Transverse colon (tissue), 4 donors: ENCODE measurements at regions not wholly inside any gene's neighbourhood (a gene's known extent, or its start where the extent isn't known, plus 50 kb on each side); places are given as distances from the start of the nearest gene placed in this dataset.

Experiments
- DNase-seq: peaks from one replicate; pipeline ENCODE4 v3.0.0-alpha.2; 2019
- H3K27ac ChIP-seq, 4 donors: fragments of 200-600 bp; sonication (generic); 2 replicates each; pipeline ENCODE4 v1.5.1; 2016 to 2018; ENCODE audit warnings: inconsistent platforms in 4 of 4
- H3K27me3 ChIP-seq: fragments of 200-600 bp; sonication (generic); 2 replicates; pipeline ENCODE4 v1.5.1; 2017; ENCODE audit warnings: inconsistent platforms
- H3K36me3 ChIP-seq, 4 donors: fragments of 200-600 bp; sonication (generic); 2 replicates each; pipeline ENCODE4 v1.5.1; 2017 to 2019; ENCODE audit warnings: inconsistent platforms in 4 of 4
- H3K4me1 ChIP-seq, 4 donors: fragments of 200-600 bp; sonication (generic); 2 replicates each; pipeline ENCODE4 v1.5.1; 2017 to 2020; ENCODE audit warnings: inconsistent platforms in 4 of 4
- H3K4me3 ChIP-seq, 4 donors: fragments of 200-600 bp; sonication (generic); 1 replicate in 1 of 4; 2 replicates in 3 of 4; pipeline versions ENCODE4 v1.5.1 to v1.6.1; 2017 to 2019; ENCODE audit warnings: inconsistent platforms in 4 of 4
- H3K9me3 ChIP-seq, 2 donors: fragments of 200-600 bp; sonication (generic); 2 replicates each; pipeline ENCODE4 v1.5.1; 2017 to 2019; ENCODE audit warnings: inconsistent platforms in 2 of 2
- CTCF ChIP-seq, 5 experiments: fragments of 200-600 bp in 3 of 5; fragments of 450-650 bp in 2 of 5; sonication (generic) in 3 of 5; IDR thresholded peaks; 1 replicate in 2 of 5; 2 replicates in 3 of 5; pipeline ENCODE4 v1.5.1; 2016 to 2017; ENCODE audit warnings: antibody characterized with exemption in 5 of 5, inconsistent platforms in 3 of 5, mild to moderate bottlenecking in 2 of 5, moderate library complexity in 1 of 5
- EP300 ChIP-seq: sonication (generic); formaldehyde crosslinking; IDR thresholded peaks from one replicate; pipeline ENCODE4 v1.6.1; 2017; ENCODE audit warnings: antibody characterized with exemption, low read depth
- POLR2A ChIP-seq: fragments of 450-650 bp; IDR thresholded peaks from one replicate; pipeline ENCODE4 v1.6.1; 2016; ENCODE audit warnings: antibody characterized with exemption, mild to moderate bottlenecking, moderate library complexity
- POLR2AphosphoS5 ChIP-seq, 3 donors: sonication (generic); formaldehyde crosslinking; IDR thresholded peaks; one replicate each; pipeline ENCODE4 v1.6.1; 2016; ENCODE audit warnings: antibody characterized with exemption in 3 of 3
- WGBS, 2 donors: methylation state at CpG; one replicate each; pipeline ENCODE4 v1.1.5; 2018; ENCODE audit warnings: low coverage in 1 of 2; 5-methylcytosine and 5-hydroxymethylcytosine counted together
- in situ Hi-C, 4 donors: fragments of 200-750 bp; cut with MboI; loops; one replicate each; pipeline versions ENCODE4 v1.15.0 to v1.15.1; 2017; ENCODE audit warnings: low sequenced_read_pairs in 3 of 4, low pct_ligation_motif_present in 1 of 4, low pct_unique_long_range_greater_than_20kb in 1 of 4
- intact Hi-C: fragments of 100-400 bp; cut with DNase I; formaldehyde crosslinking; loops from one replicate; pipeline ENCODE4 v1.15.1; 2023; ENCODE audit warnings: low total_unique reads

GRCh38 chr6:115668781-115669180, 391.9 kb downstream of the FRK start:
- intact Hi-C loops: no loop called here
- in situ Hi-C loops: no loop called here
- 85 to 91% methylated on average over 1 of the region's 1 CpG for WGBS, 2 donors
- Histone ChIP-seq H3K4me1 (no peaks in the 10 kb centered on the region), H3K4me3 (no peak overlapping the region), H3K27me3 (no peaks in the 10 kb centered on the region), H3K27ac (no peak overlapping the region), H3K9me3 (no peaks in the 10 kb centered on the region), H3K36me3 (no peaks in the 10 kb centered on the region)
- no peak for DNase-seq
- no peak for TF ChIP-seq POLR2A
- no peak for TF ChIP-seq POLR2AphosphoS5 (IDR thresholded peaks at IDR 0.05)
- TF ChIP-seq CTCF (IDR thresholded peaks at IDR 0.05): no peak
- TF ChIP-seq EP300: no peak

- intact Hi-C loops (no loop called here), in situ Hi-C loops (no loop called here)
- Histone ChIP-seq H3K36me3 (no peaks in the 10 kb centered on the region), H3K9me3 (no peaks in the 10 kb centered on the region), H3K4me3 (no peak overlapping the region), H3K4me1 (no peaks in the 10 kb centered on the region), H3K27ac (no peak overlapping the region), H3K27me3 (no peaks in the 10 kb centered on the region)
- DNase-seq: no peak
- TF ChIP-seq POLR2AphosphoS5 (IDR thresholded peaks at IDR 0.05): no peak
- no peak for TF ChIP-seq CTCF (IDR thresholded peaks at IDR 0.05)
- no peak for TF ChIP-seq EP300
- no peak for TF ChIP-seq POLR2A
These were observed 392.5 kb downstream of the FRK start for GRCh38 chr6:115668211-115668610.

- Histone ChIP-seq H3K4me3 (no peak overlapping the region), H3K4me1 (no peaks in the 10 kb centered on the region), H3K27ac (no peak overlapping the region), H3K27me3 (no peaks in the 10 kb centered on the region), H3K9me3 (no peaks in the 10 kb centered on the region), H3K36me3 (no peaks in the 10 kb centered on the region)
- intact Hi-C loops: no loop called here
- DNase-seq: no peak
- WGBS, 2 donors: 74 to 100% methylated on average over 4 to 8 of the region's 8 CpGs
- no peak for TF ChIP-seq POLR2AphosphoS5 (IDR thresholded peaks at IDR 0.05)
- no peak for TF ChIP-seq EP300
- TF ChIP-seq POLR2A: no peak
- TF ChIP-seq CTCF (IDR thresholded peaks at IDR 0.05): no peak
- in situ Hi-C loops: no loop called here
These were observed 393.1 kb downstream of the FRK start for GRCh38 chr6:115667478-115668026.

GRCh38 chr6:115666997-115667396, 393.7 kb downstream of the FRK start:
- no peak for DNase-seq
- H3K9me3 ChIP-seq: no peaks in the 10 kb centered on the region
- WGBS, 2 donors: 85 to 88% methylated on average over 2 of the region's 2 CpGs
- H3K27me3 ChIP-seq: no peaks in the 10 kb centered on the region
- in situ Hi-C loops: no loop called here
- no peak overlapping the region for H3K27ac ChIP-seq
- no peaks in the 10 kb centered on the region for H3K4me1 ChIP-seq
- no peak overlapping the region for H3K4me3 ChIP-seq
- intact Hi-C loops: no loop called here
- no peaks in the 10 kb centered on the region for H3K36me3 ChIP-seq
- TF ChIP-seq CTCF (IDR thresholded peaks at IDR 0.05) (no peak), POLR2A (no peak), EP300 (no peak), POLR2AphosphoS5 (IDR thresholded peaks at IDR 0.05) (no peak)
